ENCODE measurements at regions not wholly inside any gene's neighbourhood (a gene's known extent, or its start where the extent isn't known, plus 50 kb on each side); places are given as distances from the start of the nearest gene placed in this dataset.

GRCh38 chr6:71404145-71404966 is 115.7 kb downstream of the OGFRL1 start:
- TF ChIP-seq OSR1 (CRISPR knock-in tag; IDR thresholded peaks at IDR 0.05), result no peak
- TF ChIP-seq PATZ1 (CRISPR knock-in tag; IDR thresholded peaks at IDR 0.05; ENCODE audit: borderline replicate concordance), result no peak
- TF ChIP-seq ZFP30 (CRISPR knock-in tag; IDR thresholded peaks at IDR 0.05), result no peak
- TF ChIP-seq RARB (CRISPR knock-in tag; IDR thresholded peaks at IDR 0.05), result no peak; the same call in 1 of the 2 replicates
- no peak for TF ChIP-seq ESRRG (CRISPR knock-in tag; IDR thresholded peaks at IDR 0.05)
- no peak for TF ChIP-seq POU6F1 (CRISPR knock-in tag; IDR thresholded peaks at IDR 0.05; ENCODE audit: borderline replicate concordance, low read depth)
- no peak for TF ChIP-seq ZC3H10 (CRISPR knock-in tag; IDR thresholded peaks at IDR 0.05)

All from SK-N-SH treated with all-trans-retinoic acid at 6 μM for 48 hours (cell line).